Right lobe of liver (tissue), 6 donors: ENCODE measurements at regions not wholly inside any gene's neighbourhood (a gene's known extent, or its start where the extent isn't known, plus 50 kb on each side); places are given as distances from the start of the nearest gene placed in this dataset.

ENCODE experiments used
- ATAC-seq, 4 donors: fragments of 200-7000 bp; cut with Tn5 transposase; one replicate each; pipeline ENCODE4 v1.9.1; 2020; ENCODE audit warnings: mild to moderate bottlenecking in 4 of 4, moderate library complexity in 4 of 4
- DNase-seq, 3 donors: peaks; one replicate each; pipeline ENCODE4 v3.0.0-alpha.2; 2020
- H3K27ac ChIP-seq, 3 donors: fragments of 200-600 bp; one replicate each; pipeline ENCODE4 v1.8.0; 2022
- H3K27me3 ChIP-seq, 2 donors: fragments of 200-600 bp; one replicate each; pipeline ENCODE4 v1.8.0; 2022
- H3K36me3 ChIP-seq, 4 donors: fragments of 200-600 bp; sonication (generic) in 1 of 4; one replicate each; pipeline versions ENCODE4 v1.5.1 to v1.8.0; 2017 to 2022; ENCODE audit warnings: control low read depth in 1 of 4
- H3K4me1 ChIP-seq, 4 donors: fragments of 200-600 bp; sonication (generic) in 1 of 4; one replicate each; pipeline versions ENCODE4 v1.5.1 to v1.8.0; 2017 to 2022; ENCODE audit warnings: control low read depth in 1 of 4
- H3K4me3 ChIP-seq, 3 donors: fragments of 200-600 bp; one replicate each; pipeline ENCODE4 v1.8.0; 2022
- H3K9me3 ChIP-seq, 4 donors: fragments of 200-600 bp; sonication (generic) in 1 of 4; one replicate each; pipeline versions ENCODE4 v1.5.1 to v1.8.0; 2017 to 2022; ENCODE audit warnings: control low read depth in 1 of 4
- POLR2A ChIP-seq: fragments of 450-650 bp; IDR thresholded peaks from one replicate; pipeline ENCODE4 v1.6.1; 2017; ENCODE audit warnings: antibody characterized with exemption, mild to moderate bottlenecking
- WGBS: methylation state at CpG from one replicate; pipeline ENCODE4 v1.1.6; 2018; ENCODE audit warnings: low coverage, low lambda C conversion rate; ENCODE audit not compliant: insufficient coverage; ENCODE audit errors: missing lambda C conversion rate; 5-methylcytosine and 5-hydroxymethylcytosine counted together
- intact Hi-C, 2 donors: fragments of 100-400 bp; cut with DNase I; formaldehyde crosslinking; loops; one replicate each; pipeline versions ENCODE4 v1.11.2 to v1.14.1; 2022
- TF ChIP-seq, protein P1 (sequence below), 4 donors: fragments of 200-600 bp in 3 of 4; fragments of 450-650 bp in 1 of 4; IDR thresholded peaks; one replicate each; pipeline versions ENCODE4 v1.5.1 to v1.8.0; 2016 to 2022; ENCODE audit warnings: antibody characterized with exemption in 4 of 4, mild to moderate bottlenecking in 2 of 4
- donor health status: DM: no; HTN: yes; CAD: no.
- donor health status: DM: no; HTN: no; CAD: no.
- donor health status: DM: no; HTN: no; CAD: no.
- donor health status: DM: no; HTN: yes; CAD: no.
- donor health status: DM: no; HTN: yes; CAD: no.

DNA sequence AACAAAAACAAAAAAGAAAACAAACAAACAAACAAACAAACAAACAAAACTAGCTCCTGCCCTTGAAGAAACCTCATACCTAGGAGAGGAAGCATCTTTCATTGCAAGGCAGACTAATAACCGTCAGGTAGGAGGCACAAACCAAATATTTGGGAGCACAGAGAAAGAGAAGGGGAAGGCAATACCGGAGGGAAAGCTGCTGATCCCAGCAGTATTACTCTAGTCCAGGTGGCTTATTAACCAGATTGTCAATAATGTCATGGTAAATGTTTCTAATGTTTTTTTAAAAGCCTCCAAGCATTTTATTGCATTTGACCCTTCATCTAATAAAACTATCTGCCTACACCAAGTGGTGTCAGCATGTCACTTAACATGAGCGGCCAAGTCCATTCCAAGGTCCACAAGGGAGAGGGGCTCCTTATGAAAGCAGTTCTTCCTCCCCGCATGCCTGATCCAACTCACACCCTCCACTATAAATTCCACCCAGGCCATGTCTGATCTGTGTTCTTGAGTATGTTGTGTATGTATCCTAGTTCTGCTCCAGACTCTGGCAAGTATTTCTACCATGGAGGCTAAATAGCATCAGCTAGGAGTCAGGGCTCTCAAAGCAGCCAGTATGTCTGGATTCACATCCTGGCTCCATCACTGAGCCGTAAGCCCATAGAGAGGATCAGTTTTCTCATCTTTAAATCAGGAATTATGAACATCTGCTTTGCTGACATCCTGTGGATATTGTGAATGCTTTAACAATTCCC, 208.1 kb upstream of the TENM4 start:
- TF ChIP-seq, protein P1, sequence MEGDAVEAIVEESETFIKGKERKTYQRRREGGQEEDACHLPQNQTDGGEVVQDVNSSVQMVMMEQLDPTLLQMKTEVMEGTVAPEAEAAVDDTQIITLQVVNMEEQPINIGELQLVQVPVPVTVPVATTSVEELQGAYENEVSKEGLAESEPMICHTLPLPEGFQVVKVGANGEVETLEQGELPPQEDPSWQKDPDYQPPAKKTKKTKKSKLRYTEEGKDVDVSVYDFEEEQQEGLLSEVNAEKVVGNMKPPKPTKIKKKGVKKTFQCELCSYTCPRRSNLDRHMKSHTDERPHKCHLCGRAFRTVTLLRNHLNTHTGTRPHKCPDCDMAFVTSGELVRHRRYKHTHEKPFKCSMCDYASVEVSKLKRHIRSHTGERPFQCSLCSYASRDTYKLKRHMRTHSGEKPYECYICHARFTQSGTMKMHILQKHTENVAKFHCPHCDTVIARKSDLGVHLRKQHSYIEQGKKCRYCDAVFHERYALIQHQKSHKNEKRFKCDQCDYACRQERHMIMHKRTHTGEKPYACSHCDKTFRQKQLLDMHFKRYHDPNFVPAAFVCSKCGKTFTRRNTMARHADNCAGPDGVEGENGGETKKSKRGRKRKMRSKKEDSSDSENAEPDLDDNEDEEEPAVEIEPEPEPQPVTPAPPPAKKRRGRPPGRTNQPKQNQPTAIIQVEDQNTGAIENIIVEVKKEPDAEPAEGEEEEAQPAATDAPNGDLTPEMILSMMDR (IDR thresholded peaks at IDR 0.05) = no peak
- TF ChIP-seq POLR2A = no peak
- peak; percentile 52 to 88 (median 76) for ATAC-seq
- Histone ChIP-seq H3K4me1 (peaks cover 0 to 18% (median 3%) of the 10 kb centered on the region in 4 donors), H3K4me3 (no peak overlapping the region), H3K36me3 (no peaks in the 10 kb centered on the region), H3K27ac (no peak overlapping the region), H3K27me3 (no peaks in the 10 kb centered on the region), H3K9me3 (no peaks in the 10 kb centered on the region)
- WGBS = 38% methylated on average over 5 of the region's 5 CpGs
- intact Hi-C loops = no loop called here
- DNase-seq = peak in 1 of 3 donors; percentile 43

DNA sequence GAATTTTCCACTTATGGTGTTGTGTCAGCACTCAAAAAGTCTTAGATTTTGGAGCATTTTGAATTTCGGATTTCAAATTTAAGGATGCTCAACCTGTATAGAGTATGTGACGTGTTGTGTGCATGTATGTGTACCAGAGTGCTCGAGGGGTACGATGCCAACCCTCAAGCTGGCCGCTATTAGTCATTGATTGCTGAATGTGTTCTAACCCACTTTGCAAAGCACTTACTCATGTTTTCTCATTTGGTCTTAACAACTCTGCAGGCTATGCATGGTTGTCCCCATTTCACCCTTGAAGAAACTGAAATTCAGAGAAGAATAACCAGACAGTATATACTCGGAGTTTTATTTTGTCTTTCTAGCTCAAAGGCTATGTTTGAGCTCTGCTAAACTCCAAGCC, 196.4 kb upstream of the TENM4 start:
- DNase-seq = no peak
- WGBS = 64% methylated on average over 6 of the region's 6 CpGs
- Histone ChIP-seq H3K4me1 (no peaks in the 10 kb centered on the region), H3K27me3 (no peaks in the 10 kb centered on the region), H3K27ac (no peak overlapping the region), H3K4me3 (no peak overlapping the region), H3K36me3 (no peaks in the 10 kb centered on the region), H3K9me3 (no peaks in the 10 kb centered on the region)
- intact Hi-C loops = no loop called here
- no peak for ATAC-seq
- no peak for TF ChIP-seq POLR2A
- TF ChIP-seq, protein P1 (IDR thresholded peaks at IDR 0.05) = no peak

DNA sequence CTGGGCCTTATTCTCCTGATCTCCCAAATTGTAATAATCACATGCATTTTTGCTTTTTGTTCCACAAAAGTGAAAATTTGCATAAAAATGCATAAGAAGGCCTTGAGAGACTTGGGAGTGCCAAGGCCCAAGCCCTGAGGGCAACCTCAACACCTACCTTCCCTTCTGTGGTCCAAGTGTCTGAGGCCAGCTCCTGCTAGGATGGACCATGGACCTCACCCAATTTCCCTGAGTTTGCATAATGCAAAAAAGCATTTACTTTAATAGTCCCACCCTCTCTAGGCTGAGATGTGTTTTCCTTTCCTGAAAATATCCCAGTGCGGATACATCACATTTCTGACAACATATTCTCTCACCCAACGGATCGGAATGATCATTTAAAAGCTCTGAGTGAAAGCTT, 194.1 kb upstream of the TENM4 start:
- H3K9me3 ChIP-seq = no peaks in the 10 kb centered on the region
- H3K36me3 ChIP-seq = no peaks in the 10 kb centered on the region
- H3K4me1 ChIP-seq = no peaks in the 10 kb centered on the region
- ATAC-seq (no peak), DNase-seq (no peak)
- TF ChIP-seq, protein P1 (IDR thresholded peaks at IDR 0.05) = no peak
- no peak for TF ChIP-seq POLR2A
- H3K4me3 ChIP-seq = no peak overlapping the region
- intact Hi-C loops = no loop called here
- H3K27me3 ChIP-seq = no peaks in the 10 kb centered on the region
- no peak overlapping the region for H3K27ac ChIP-seq
- 87% methylated on average over 3 of the region's 3 CpGs for WGBS

DNA sequence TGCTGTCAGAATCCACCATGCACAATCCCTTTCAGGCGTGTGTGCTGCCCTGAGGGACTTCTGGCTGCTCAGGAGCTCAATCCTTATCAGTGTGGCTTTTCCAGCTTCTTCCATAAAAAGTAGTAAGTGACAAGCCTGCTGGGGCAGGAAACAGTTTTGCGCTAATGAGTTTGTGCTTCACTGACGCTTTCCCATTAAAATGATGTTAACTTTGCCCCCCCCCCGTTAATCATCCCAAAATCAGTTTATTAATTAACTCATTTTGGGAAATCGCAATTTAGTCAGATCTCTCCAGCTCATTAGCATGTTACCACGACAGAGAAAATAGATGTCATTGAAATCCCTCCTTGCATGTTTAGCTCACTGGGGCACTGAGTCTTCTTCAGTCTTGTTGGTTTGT, 186.5 kb upstream of the TENM4 start:
- no peaks in the 10 kb centered on the region for H3K36me3 ChIP-seq
- H3K27me3 ChIP-seq = no peaks in the 10 kb centered on the region
- no peak for TF ChIP-seq POLR2A
- TF ChIP-seq, protein P1 (IDR thresholded peaks at IDR 0.05) = no peak
- H3K9me3 ChIP-seq = no peaks in the 10 kb centered on the region
- H3K4me1 ChIP-seq = no peaks in the 10 kb centered on the region
- intact Hi-C loops = no loop called here
- ATAC-seq = no peak
- H3K27ac ChIP-seq = no peak overlapping the region
- no peak overlapping the region for H3K4me3 ChIP-seq
- no peak for DNase-seq
- 47% methylated on average over 6 of the region's 6 CpGs for WGBS
